Liver (tissue), 7 donors: ENCODE measurements at regions not wholly inside any gene's neighbourhood (a gene's known extent, or its start where the extent isn't known, plus 50 kb on each side); places are given as distances from the start of the nearest gene placed in this dataset.
"Not testable (repeated sequence)": the region's sequence is repeated elsewhere in the genome, so short reads cannot be mapped to it uniquely, and the experiment has no call there.

Source experiments
- DNase-seq: peaks from one replicate; pipeline ENCODE4 v3.0.0-alpha.2; 2017; ENCODE audit warnings: low spot score
- H3K27ac ChIP-seq, 2 donors: one replicate each; pipeline ENCODE4 v1.7.0; 2013; ENCODE audit warnings: inconsistent platforms in 2 of 2, low read length in 2 of 2, control low read depth in 1 of 2, low read depth in 1 of 2, mild to moderate bottlenecking in 1 of 2
- H3K27me3 ChIP-seq, 4 donors: one replicate each; pipeline versions ENCODE4 v1.6.1 to v1.7.0; 2013; ENCODE audit warnings: low read length in 3 of 4, inconsistent platforms in 1 of 4, mild to moderate bottlenecking in 1 of 4, moderate library complexity in 1 of 4; ENCODE audit not compliant: control insufficient read depth in 4 of 4, insufficient read depth in 4 of 4
- H3K36me3 ChIP-seq, 4 donors: one replicate each; pipeline versions ENCODE4 v1.6.1 to v1.7.0; 2013; ENCODE audit warnings: low read length in 3 of 4, mild to moderate bottlenecking in 3 of 4, low read depth in 1 of 4, moderate library complexity in 1 of 4; ENCODE audit not compliant: control insufficient read depth in 4 of 4, insufficient read depth in 3 of 4
- H3K4me1 ChIP-seq, 4 donors: one replicate each; pipeline versions ENCODE4 v1.6.1 to v1.7.0; 2013; ENCODE audit warnings: low read length in 3 of 4, mild to moderate bottlenecking in 3 of 4, moderate library complexity in 1 of 4; ENCODE audit not compliant: control insufficient read depth in 4 of 4, insufficient read depth in 4 of 4
- H3K4me3 ChIP-seq, 3 donors: one replicate each; pipeline versions ENCODE4 v1.6.1 to v1.7.0; 2013; ENCODE audit warnings: low read length in 3 of 3, control low read depth in 1 of 3, low read depth in 1 of 3, mild to moderate bottlenecking in 1 of 3
- H3K9ac ChIP-seq, 2 donors: one replicate each; pipeline ENCODE4 v1.7.0; 2013; ENCODE audit warnings: low read length in 2 of 2, mild to moderate bottlenecking in 2 of 2, moderate library complexity in 2 of 2, control low read depth in 1 of 2, low read depth in 1 of 2
- H3K9me3 ChIP-seq, 4 donors: one replicate each; pipeline versions ENCODE4 v1.6.1 to v1.7.0; 2013; ENCODE audit warnings: low read length in 3 of 4; ENCODE audit not compliant: control insufficient read depth in 4 of 4
- EGR1 ChIP-seq, 2 donors: IDR thresholded peaks; 2 replicates each; pipeline ENCODE4 v1.6.1; 2016 to 2018; ENCODE audit warnings: antibody characterized with exemption in 2 of 2, low read depth in 2 of 2
- FOXA1 ChIP-seq: IDR thresholded peaks from 2 replicates; pipeline ENCODE4 v1.6.1; 2016; ENCODE audit warnings: antibody characterized with exemption
- FOXA2 ChIP-seq: IDR thresholded peaks from 2 replicates; pipeline ENCODE4 v1.6.1; 2016; ENCODE audit warnings: antibody characterized with exemption
- GABPA ChIP-seq, 2 donors: IDR thresholded peaks in 1 of 2; conservative IDR thresholded peaks in 1 of 2; 2 replicates each; pipeline ENCODE4 v1.6.1; 2016; ENCODE audit warnings: antibody characterized with exemption in 2 of 2, mild to moderate bottlenecking in 1 of 2, moderate library complexity in 1 of 2
- HNF4A ChIP-seq, 2 donors: conservative IDR thresholded peaks; 2 replicates each; pipeline ENCODE4 v1.6.1; 2016; ENCODE audit warnings: antibody characterized with exemption in 2 of 2, mild to moderate bottlenecking in 2 of 2
- HNF4G ChIP-seq: IDR thresholded peaks from 2 replicates; pipeline ENCODE4 v1.6.1; 2016; ENCODE audit warnings: antibody characterized with exemption
- NR2F2 ChIP-seq: IDR thresholded peaks from 2 replicates; pipeline ENCODE4 v1.6.1; 2016; ENCODE audit warnings: antibody characterized with exemption
- RAD21 ChIP-seq, 2 donors: IDR thresholded peaks; 2 replicates each; pipeline ENCODE4 v1.6.1; 2016; ENCODE audit warnings: antibody characterized with exemption in 2 of 2, mild to moderate bottlenecking in 2 of 2
- REST ChIP-seq: IDR thresholded peaks from 2 replicates; pipeline ENCODE4 v1.6.1; 2016; ENCODE audit warnings: antibody characterized with exemption, mild to moderate bottlenecking
- RXRA ChIP-seq, 2 donors: IDR thresholded peaks; 2 replicates each; pipeline ENCODE4 v1.6.1; 2017 to 2018; ENCODE audit warnings: antibody characterized with exemption in 2 of 2, mild to moderate bottlenecking in 1 of 2
- SP1 ChIP-seq: IDR thresholded peaks from 2 replicates; pipeline ENCODE4 v1.6.1; 2018; ENCODE audit warnings: antibody characterized with exemption, mild to moderate bottlenecking
- TAF1 ChIP-seq: conservative IDR thresholded peaks from 2 replicates; pipeline ENCODE4 v1.6.1; 2016; ENCODE audit warnings: antibody characterized with exemption, mild to moderate bottlenecking
- YY1 ChIP-seq: IDR thresholded peaks from 2 replicates; pipeline ENCODE4 v1.6.1; 2016; ENCODE audit warnings: antibody characterized with exemption, mild to moderate bottlenecking
- ZBTB33 ChIP-seq: IDR thresholded peaks from 2 replicates; pipeline ENCODE4 v1.6.1; 2016; ENCODE audit warnings: antibody characterized with exemption
- WGBS: extraction: QIAGEN DNeasy Blood & Tissue Kit; methylation state at CpG from one replicate; pipeline ENCODE4 v1.1.7; 2013; 5-methylcytosine and 5-hydroxymethylcytosine counted together
- donor health status: healthy.
- donor health status: healthy.
- donor health status: healthy.
- donor health status: healthy.

GRCh38 chr5:40346901-40347300, 332.8 kb upstream of the PTGER4 start:
- DNase-seq, result no peak
- no peaks in the 10 kb centered on the region for H3K36me3 ChIP-seq
- H3K27me3 ChIP-seq, result no peaks in the 10 kb centered on the region
- 76% methylated on average over 1 of the region's 1 CpG for WGBS
- no peak overlapping the region for H3K27ac ChIP-seq
- H3K9me3 ChIP-seq, result peaks cover 2 to 4% (median 2%) of the 10 kb centered on the region in 4 donors
- TF ChIP-seq REST (no peak), RAD21 (IDR thresholded peaks at IDR 0.05) (no peak), EGR1 (IDR thresholded peaks at IDR 0.05; ENCODE audit: low read depth in 2 of 2) (no peak), FOXA1 (no peak), NR2F2 (no peak), SP1 (no peak)
- no peak overlapping the region for H3K4me3 ChIP-seq
- no peak overlapping the region for H3K9ac ChIP-seq
- H3K4me1 ChIP-seq, result no peaks in the 10 kb centered on the region

GRCh38 chr5:40338434-40338833, 341.3 kb upstream of the PTGER4 start:
- not testable (repeated sequence) for H3K4me1 ChIP-seq, H3K36me3 ChIP-seq, DNase-seq, H3K4me3 ChIP-seq, H3K9ac ChIP-seq, H3K27ac ChIP-seq, H3K9me3 ChIP-seq, H3K27me3 ChIP-seq
- WGBS, result 74% methylated on average over 3 of the region's 3 CpGs

- no peak overlapping the region for H3K9ac ChIP-seq
- no peak overlapping the region for H3K27ac ChIP-seq
- H3K36me3 ChIP-seq, result no peaks in the 10 kb centered on the region
- no peak overlapping the region for H3K4me3 ChIP-seq
- no peak for DNase-seq
- WGBS, result 78% methylated on average over 1 of the region's 1 CpG
- TF ChIP-seq GABPA (IDR thresholded peaks at IDR 0.05 in 1 of 2, conservative IDR thresholded peaks at IDR 0.05 in 1 of 2) (no peak), SP1 (no peak), FOXA2 (no peak), TAF1 (no peak), RXRA (IDR thresholded peaks at IDR 0.05) (no peak), HNF4G (no peak), FOXA1 (no peak), ZBTB33 (no peak), RAD21 (IDR thresholded peaks at IDR 0.05) (no peak), YY1 (no peak), HNF4A (conservative IDR thresholded peaks at IDR 0.05) (no peak)
- H3K9me3 ChIP-seq, result no peaks in the 10 kb centered on the region
- H3K27me3 ChIP-seq, result peaks cover 0 to 4% (median 0%) of the 10 kb centered on the region in 4 donors
- H3K4me1 ChIP-seq, result no peaks in the 10 kb centered on the region
Observed at GRCh38 chr5:40334242-40334635, 345.5 kb upstream of the PTGER4 start.
